Keratinocyte (primary cell): ENCODE measurements at regions not wholly inside any gene's neighbourhood (a gene's known extent, or its start where the extent isn't known, plus 50 kb on each side); places are given as distances from the start of the nearest gene placed in this dataset.

Experiments
- DNase-seq: peaks from one replicate; pipeline ENCODE4 v3.0.0-alpha.2; 2011; ENCODE audit warnings: low read depth, missing footprints, low spot score
- FAIRE-seq: peaks from 2 replicates; lab custom pipeline; 2011; peaks lifted over from hg19 to GRCh38; lab: Jason Lieb, UNC
- H2AFZ ChIP-seq: 2 replicates; pipeline ENCODE4 v1.6.0; 2012; ENCODE audit warnings: low read length, control low read depth, inconsistent platforms; ENCODE audit not compliant: control insufficient read depth
- H3K27ac ChIP-seq: 2 replicates; pipeline ENCODE4 v1.5.1; 2011; ENCODE audit warnings: low read length; ENCODE audit not compliant: control insufficient read depth, insufficient read depth
- H3K27me3 ChIP-seq: 3 replicates; pipeline ENCODE4 v1.6.0; 2011; ENCODE audit warnings: low read length; ENCODE audit not compliant: control insufficient read depth, insufficient read depth; ENCODE audit errors: extremely low read depth
- H3K36me3 ChIP-seq, 2 experiments: 2 replicates in 1 of 2; 3 replicates in 1 of 2; pipeline ENCODE4 v1.5.1; 2011; ENCODE audit warnings: low read length in 2 of 2, mild to moderate bottlenecking in 1 of 2; ENCODE audit not compliant: control insufficient read depth in 2 of 2, insufficient read depth in 2 of 2; ENCODE audit errors: extremely low read depth in 1 of 2
- H3K4me1 ChIP-seq: 3 replicates; pipeline ENCODE4 v1.5.1; 2011; ENCODE audit warnings: low read length; ENCODE audit not compliant: control insufficient read depth, insufficient read depth; ENCODE audit errors: extremely low read depth
- H3K4me2 ChIP-seq: 3 replicates; pipeline ENCODE4 v1.6.0; 2011; ENCODE audit warnings: low read depth, low read length; ENCODE audit not compliant: control insufficient read depth, insufficient read depth; ENCODE audit errors: extremely low read depth
- H3K4me3 ChIP-seq, 3 experiments: fragments of 200-600 bp in 1 of 3; sonication (generic) in 1 of 3; 2 replicates in 2 of 3; 3 replicates in 1 of 3; pipeline ENCODE4 v1.5.1; 2011 to 2016; ENCODE audit warnings: low read length in 3 of 3, mild to moderate bottlenecking in 3 of 3, control low read depth in 2 of 3, inconsistent platforms in 1 of 3, low read depth in 1 of 3, mixed read lengths in 1 of 3, mixed run types in 1 of 3, moderate library complexity in 1 of 3; ENCODE audit not compliant: control insufficient read depth in 2 of 3, insufficient read depth in 2 of 3; ENCODE audit errors: extremely low read depth in 1 of 3
- H3K79me2 ChIP-seq: 2 replicates; pipeline ENCODE4 v1.6.0; 2012; ENCODE audit warnings: low read length; ENCODE audit not compliant: control insufficient read depth, insufficient read depth
- H3K9ac ChIP-seq: 3 replicates; pipeline ENCODE4 v1.6.0; 2011; ENCODE audit warnings: low read length; ENCODE audit not compliant: control insufficient read depth, insufficient read depth; ENCODE audit errors: extremely low read depth
- H3K9me1 ChIP-seq: 3 replicates; pipeline ENCODE4 v1.6.0; 2011; ENCODE audit warnings: low read length; ENCODE audit not compliant: control insufficient read depth, insufficient read depth; ENCODE audit errors: extremely low read depth
- H3K9me3 ChIP-seq: 2 replicates; pipeline ENCODE4 v1.5.1; 2012; ENCODE audit warnings: low read depth, low read length; ENCODE audit not compliant: control insufficient read depth
- H4K20me1 ChIP-seq: 3 replicates; pipeline ENCODE4 v1.6.0; 2011; ENCODE audit warnings: low read length; ENCODE audit not compliant: control insufficient read depth, insufficient read depth; ENCODE audit errors: extremely low read depth
- EZH2 ChIP-seq: IDR thresholded peaks from one replicate; pipeline ENCODE4 v1.6.1; 2012; ENCODE audit warnings: inconsistent platforms, mild to moderate bottlenecking, low read length, moderate library complexity
- dilution Hi-C: fragments of 300-500 bp; cut with MboI; formaldehyde crosslinking; loops from one replicate; pipeline ENCODE4 v1.7.0; 2020; ENCODE audit warnings: low sequenced_read_pairs; ENCODE audit not compliant: extremely low pct_ligation_motif_present
- TF ChIP-seq, protein P1 (sequence below), 3 experiments: IDR thresholded peaks in 1 of 3; conservative IDR thresholded peaks in 1 of 3; optimal IDR thresholded peaks in 1 of 3; 2 replicates in 2 of 3; 3 replicates in 1 of 3; pipeline versions ENCODE3 to v1.5.1; 2011; ENCODE audit warnings: low read length in 3 of 3, mild to moderate bottlenecking in 3 of 3, moderate library complexity in 2 of 3, control low read depth in 1 of 3, inconsistent platforms in 1 of 3; ENCODE audit not compliant: insufficient read depth in 2 of 3; ENCODE audit errors: extremely low read depth in 1 of 3

DNA sequence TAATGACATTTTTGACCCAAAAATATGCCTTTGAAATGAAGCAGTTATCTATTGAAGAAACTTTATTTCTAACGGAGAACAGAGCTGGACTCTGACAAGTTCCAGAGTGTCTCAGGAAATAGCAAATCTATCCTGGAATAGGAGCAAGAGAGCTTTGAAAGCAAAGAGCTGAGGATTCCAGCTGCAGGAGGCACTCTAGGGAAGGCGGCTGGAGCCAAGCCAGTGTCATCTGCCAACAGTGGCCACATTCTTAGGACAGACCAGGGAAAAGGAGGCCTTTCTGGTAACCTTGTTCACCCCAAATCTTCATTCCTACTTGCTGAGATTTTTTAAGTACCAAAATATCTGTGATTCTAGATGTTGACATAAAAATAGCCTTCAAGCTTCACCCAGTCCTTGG lies 493.5 kb upstream of the B3GAT1 start:
- TF ChIP-seq, protein P1, sequence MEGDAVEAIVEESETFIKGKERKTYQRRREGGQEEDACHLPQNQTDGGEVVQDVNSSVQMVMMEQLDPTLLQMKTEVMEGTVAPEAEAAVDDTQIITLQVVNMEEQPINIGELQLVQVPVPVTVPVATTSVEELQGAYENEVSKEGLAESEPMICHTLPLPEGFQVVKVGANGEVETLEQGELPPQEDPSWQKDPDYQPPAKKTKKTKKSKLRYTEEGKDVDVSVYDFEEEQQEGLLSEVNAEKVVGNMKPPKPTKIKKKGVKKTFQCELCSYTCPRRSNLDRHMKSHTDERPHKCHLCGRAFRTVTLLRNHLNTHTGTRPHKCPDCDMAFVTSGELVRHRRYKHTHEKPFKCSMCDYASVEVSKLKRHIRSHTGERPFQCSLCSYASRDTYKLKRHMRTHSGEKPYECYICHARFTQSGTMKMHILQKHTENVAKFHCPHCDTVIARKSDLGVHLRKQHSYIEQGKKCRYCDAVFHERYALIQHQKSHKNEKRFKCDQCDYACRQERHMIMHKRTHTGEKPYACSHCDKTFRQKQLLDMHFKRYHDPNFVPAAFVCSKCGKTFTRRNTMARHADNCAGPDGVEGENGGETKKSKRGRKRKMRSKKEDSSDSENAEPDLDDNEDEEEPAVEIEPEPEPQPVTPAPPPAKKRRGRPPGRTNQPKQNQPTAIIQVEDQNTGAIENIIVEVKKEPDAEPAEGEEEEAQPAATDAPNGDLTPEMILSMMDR (optimal IDR thresholded peaks at IDR 0.05 in 1 of 3, IDR thresholded peaks at IDR 0.05 in 1 of 3, conservative IDR thresholded peaks at IDR 0.05 in 1 of 3; ENCODE audit: extremely low read depth in 1 of 3, insufficient read depth in 2 of 3, low read length in 3 of 3) = no peak
- TF ChIP-seq EZH2 = no peak
- H3K4me1 ChIP-seq = no peaks in the 10 kb centered on the region
- H3K36me3 ChIP-seq = no peaks in the 10 kb centered on the region
- H3K27ac ChIP-seq = no peak overlapping the region
- H2AFZ ChIP-seq = no peak overlapping the region
- no peaks in the 10 kb centered on the region for H4K20me1 ChIP-seq
- H3K9ac ChIP-seq = no peak overlapping the region
- FAIRE-seq = no peak
- H3K9me3 ChIP-seq = peaks cover 5% of the 10 kb centered on the region
- no peaks in the 10 kb centered on the region for H3K27me3 ChIP-seq
- H3K4me2 ChIP-seq = no peak overlapping the region
- DNase-seq = no peak
- dilution Hi-C loops = no loop called here
- no peaks in the 10 kb centered on the region for H3K9me1 ChIP-seq
- H3K79me2 ChIP-seq = no peaks in the 10 kb centered on the region
- no peak overlapping the region for H3K4me3 ChIP-seq

DNA sequence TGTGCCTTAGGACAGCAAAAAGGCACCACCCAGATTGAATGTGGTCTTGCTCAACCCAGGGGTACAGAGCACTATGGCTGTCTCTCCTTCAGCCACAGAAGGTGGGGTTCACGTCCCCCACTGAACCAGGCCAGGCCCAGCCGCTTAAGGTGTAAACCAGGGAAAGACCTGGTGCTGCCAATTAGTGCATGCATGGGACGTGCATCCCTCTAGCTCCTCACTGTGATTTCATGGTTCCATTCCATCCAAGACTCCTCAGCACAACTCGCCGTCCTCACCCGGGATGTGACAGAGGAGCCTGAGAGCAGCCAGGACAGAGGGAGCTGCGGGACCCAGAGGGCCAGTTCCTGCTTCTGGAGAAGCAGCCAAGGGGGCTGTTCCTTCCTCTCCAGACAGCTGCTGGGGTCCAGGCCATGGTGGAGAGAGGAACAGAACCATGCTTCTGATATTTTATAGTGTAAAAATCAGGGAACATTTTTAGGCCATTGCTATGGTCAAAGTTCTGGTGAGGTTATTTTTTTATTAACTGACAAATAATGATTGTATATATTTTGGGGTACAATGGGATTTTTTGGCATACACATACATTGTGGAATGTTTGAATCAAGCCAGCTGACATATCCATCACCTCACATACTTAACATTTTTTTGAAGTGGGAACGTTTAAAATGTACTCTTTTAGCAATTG lies 492.2 kb upstream of the B3GAT1 start:
- dilution Hi-C loops = no loop called here
- TF ChIP-seq EZH2 = no peak
- TF ChIP-seq, protein P1 (optimal IDR thresholded peaks at IDR 0.05 in 1 of 3, IDR thresholded peaks at IDR 0.05 in 1 of 3, conservative IDR thresholded peaks at IDR 0.05 in 1 of 3; ENCODE audit: extremely low read depth in 1 of 3, insufficient read depth in 2 of 3, low read length in 3 of 3) = no peak

More for the DNA sequence above, 492.2 kb upstream of the B3GAT1 start:
- no peaks in the 10 kb centered on the region for H3K36me3 ChIP-seq
- H3K9me3 ChIP-seq = peaks cover 5% of the 10 kb centered on the region
- no peak overlapping the region for H3K4me2 ChIP-seq
- H3K4me3 ChIP-seq = no peak overlapping the region
- H3K9me1 ChIP-seq = no peaks in the 10 kb centered on the region
- no peak for DNase-seq
- H3K27me3 ChIP-seq = no peaks in the 10 kb centered on the region
- H4K20me1 ChIP-seq = no peaks in the 10 kb centered on the region
- H3K9ac ChIP-seq = no peak overlapping the region
- no peak overlapping the region for H2AFZ ChIP-seq
- no peak overlapping the region for H3K27ac ChIP-seq
- FAIRE-seq = no peak
- no peaks in the 10 kb centered on the region for H3K4me1 ChIP-seq
- no peaks in the 10 kb centered on the region for H3K79me2 ChIP-seq
